ENCODE measurements at regions not wholly inside any gene's neighbourhood (a gene's known extent, or its start where the extent isn't known, plus 50 kb on each side); places are given as distances from the start of the nearest gene placed in this dataset.

DNA sequence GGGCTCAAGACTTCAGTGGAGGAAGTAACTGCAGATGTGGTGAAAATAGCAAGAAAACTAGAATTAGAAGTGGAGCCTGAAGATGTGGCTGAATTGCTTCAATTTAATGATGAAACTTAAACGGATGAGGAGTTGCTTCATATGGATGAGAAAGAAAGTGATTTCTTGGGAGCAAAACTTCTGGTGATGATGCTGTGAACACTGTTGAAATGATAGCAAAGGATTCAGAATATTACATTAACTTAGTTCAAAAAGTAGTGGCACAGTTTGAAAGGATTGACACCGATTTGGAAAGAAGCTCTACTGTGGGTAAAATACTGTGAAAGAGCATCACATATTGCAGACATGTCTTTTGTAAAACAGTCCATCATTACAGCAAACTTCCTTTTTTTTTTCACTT is 638.0 kb downstream of the NYAP2 start:
- no peak for DNase-seq (ENCODE audit: low spot score)
- TF ChIP-seq CTCF (IDR thresholded peaks at IDR 0.05; ENCODE audit: extremely low read depth, insufficient read depth, missing control alignments), result no peak
- in situ Hi-C loops (cut with MboI; ENCODE audit: low pct_unique_long_range_greater_than_20kb, low sequenced_read_pairs, unreplicated experiment), result no loop called here

DNA sequence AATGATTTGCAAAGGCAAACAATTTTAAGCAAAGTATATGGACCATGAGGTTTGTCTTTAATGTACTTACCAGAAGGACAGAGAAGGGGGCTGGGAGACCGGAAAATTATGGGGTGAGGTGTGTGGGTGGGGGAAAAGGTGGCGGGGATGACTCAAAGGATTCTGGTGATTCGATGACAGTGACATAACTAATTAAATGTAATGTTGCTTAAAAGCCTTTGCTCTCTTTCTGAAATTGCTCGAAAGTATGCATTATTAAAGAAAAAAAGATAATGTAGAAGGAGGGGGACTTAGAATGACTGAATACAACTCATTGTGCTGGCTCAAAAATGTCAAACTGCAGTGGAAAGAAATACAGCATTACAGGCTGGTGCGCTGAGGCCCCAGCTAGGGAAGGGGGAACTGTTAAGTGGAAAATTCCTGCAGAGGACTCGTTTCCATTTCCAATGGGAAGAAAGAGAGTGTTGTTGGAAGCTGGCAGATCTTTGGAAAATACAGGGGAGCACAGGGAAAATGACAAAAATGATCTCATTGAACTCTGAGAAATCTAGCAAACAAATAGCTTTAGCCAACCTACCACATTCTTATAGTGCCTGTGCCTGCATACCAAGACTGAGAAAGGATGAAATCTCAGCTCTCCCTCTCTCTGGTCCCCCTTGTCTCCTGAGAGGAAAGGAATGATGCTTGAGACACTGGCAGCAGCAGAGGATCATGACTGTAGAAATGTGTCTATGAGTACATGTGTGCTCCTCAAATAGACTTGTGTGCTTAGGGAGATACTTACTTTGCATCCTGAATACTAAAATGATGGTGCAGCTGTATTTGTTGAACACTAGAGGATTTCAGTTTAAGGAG is 632.4 kb downstream of the NYAP2 start:
- in situ Hi-C loops (cut with MboI; ENCODE audit: low pct_unique_long_range_greater_than_20kb, low sequenced_read_pairs, unreplicated experiment), result no loop called here
- no peak for DNase-seq (ENCODE audit: low spot score)
- TF ChIP-seq CTCF (IDR thresholded peaks at IDR 0.05; ENCODE audit: extremely low read depth, insufficient read depth, missing control alignments), result no peak

GRCh38 chr2:226030788-226031646 is 631.5 kb downstream of the NYAP2 start:
- DNase-seq (ENCODE audit: low spot score), result peak; percentile 11
- no peak for TF ChIP-seq CTCF (IDR thresholded peaks at IDR 0.05; ENCODE audit: extremely low read depth, insufficient read depth, missing control alignments)
- in situ Hi-C loops (cut with MboI; ENCODE audit: low pct_unique_long_range_greater_than_20kb, low sequenced_read_pairs, unreplicated experiment), result no loop called here

GRCh38 chr2:226030369-226030768 is 630.9 kb downstream of the NYAP2 start:
- no peak for DNase-seq (ENCODE audit: low spot score)
- in situ Hi-C loops (cut with MboI; ENCODE audit: low pct_unique_long_range_greater_than_20kb, low sequenced_read_pairs, unreplicated experiment), result no loop called here
- TF ChIP-seq CTCF (IDR thresholded peaks at IDR 0.05; ENCODE audit: extremely low read depth, insufficient read depth, missing control alignments), result no peak

GRCh38 chr2:226023946-226024345 is 624.4 kb downstream of the NYAP2 start:
- DNase-seq (ENCODE audit: low spot score), result no peak
- in situ Hi-C loops (cut with MboI; ENCODE audit: low pct_unique_long_range_greater_than_20kb, low sequenced_read_pairs, unreplicated experiment), result no loop called here
- no peak for TF ChIP-seq CTCF (IDR thresholded peaks at IDR 0.05; ENCODE audit: extremely low read depth, insufficient read depth, missing control alignments)

- TF ChIP-seq CTCF (IDR thresholded peaks at IDR 0.05; ENCODE audit: extremely low read depth, insufficient read depth, missing control alignments), result no peak
- DNase-seq (ENCODE audit: low spot score), result no peak
- in situ Hi-C loops (cut with MboI; ENCODE audit: low pct_unique_long_range_greater_than_20kb, low sequenced_read_pairs, unreplicated experiment), result no loop called here
Measured at GRCh38 chr2:226023383-226023782, 623.9 kb downstream of the NYAP2 start.
